ENCODE measurements at regions not wholly inside any gene's neighbourhood (a gene's known extent, or its start where the extent isn't known, plus 50 kb on each side); places are given as distances from the start of the nearest gene placed in this dataset.
"Not testable (repeated sequence)": the region's sequence is repeated elsewhere in the genome, so short reads cannot be mapped to it uniquely, and the experiment has no call there.

DNA sequence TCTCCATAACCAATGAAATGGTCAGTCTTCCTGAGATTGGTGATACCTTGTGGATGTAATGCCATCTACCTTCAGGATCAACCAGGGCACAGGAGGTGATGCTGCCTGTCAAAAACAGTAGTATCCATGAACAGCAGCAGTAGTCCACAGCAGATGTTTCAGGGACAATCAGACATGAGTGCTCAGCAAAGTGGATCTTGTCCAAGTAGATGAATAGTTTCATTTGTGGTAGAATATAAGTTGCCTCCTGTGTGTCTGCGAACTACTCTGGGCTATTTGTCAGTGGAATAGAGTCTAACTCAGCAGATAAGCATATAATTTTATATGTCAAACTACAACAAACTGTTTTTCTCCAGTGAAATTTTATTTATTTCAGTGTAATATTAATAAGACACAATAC, 1860.1 kb upstream of the ACO1 start:
- no peaks in the 10 kb centered on the region for H3K27me3 Mint-ChIP-seq
- CTCF ChIA-PET (ENCODE audit: partially characterized antibody): no interaction called here

DNA sequence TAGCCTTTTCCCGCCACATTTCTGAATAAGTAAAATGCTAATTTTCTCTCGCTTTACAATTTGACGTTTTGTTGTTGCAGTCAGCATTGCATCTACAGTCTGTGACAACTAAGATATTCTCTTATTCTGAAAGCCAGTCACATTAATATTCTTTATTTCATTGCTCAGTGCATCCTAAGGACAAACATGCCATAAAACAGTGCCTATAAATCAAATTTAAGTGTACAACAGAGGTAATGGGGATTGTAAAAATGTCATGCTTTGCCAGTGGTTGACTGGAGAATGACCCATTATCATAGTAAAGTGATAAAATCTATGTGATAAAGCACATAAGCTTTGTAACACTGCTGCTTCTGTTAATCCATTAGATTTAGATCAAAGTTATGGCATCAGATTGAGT, 1850.0 kb upstream of the ACO1 start:
- no peaks in the 10 kb centered on the region for H3K36me3 ChIP-seq (ENCODE audit: insufficient read depth, low read length)
- H3K4me3 ChIP-seq (ENCODE audit: low read length in 2 of 2): no peak overlapping the region
- peaks cover 0 to 21% (median 6%) of the 10 kb centered on the region in 8 donors for H3K9me3 Mint-ChIP-seq
- H3K4me1 ChIP-seq (ENCODE audit: insufficient read depth, low read length): no peaks in the 10 kb centered on the region
- ChIA-PET POLR2A (ENCODE audit: partially characterized antibody) (no interaction called here), CTCF (ENCODE audit: partially characterized antibody) (no interaction called here)
- no peak for DNase-seq
- no peak overlapping the region for H3K27ac Mint-ChIP-seq
- H3K27me3 Mint-ChIP-seq: no peaks in the 10 kb centered on the region
- H3K4me3 Mint-ChIP-seq: no peak overlapping the region
- H3K4me1 Mint-ChIP-seq: no peaks in the 10 kb centered on the region
- H3K36me3 Mint-ChIP-seq: no peaks in the 10 kb centered on the region
- no peaks in the 10 kb centered on the region for H3K27me3 ChIP-seq (ENCODE audit: insufficient read depth, low read length)
- H3K9me3 ChIP-seq (ENCODE audit: control insufficient read depth in 1 of 2, low read length in 2 of 2): no peaks in the 10 kb centered on the region
- H3K27ac ChIP-seq (ENCODE audit: low read depth, low read length): no peak overlapping the region
- intact Hi-C loops (cut with micrococcal nuclease): no loop called here

More for the DNA sequence above, 1860.1 kb upstream of the ACO1 start:
- Histone ChIP-seq H3K4me1 (ENCODE audit: insufficient read depth, low read length) (no peaks in the 10 kb centered on the region), H3K4me3 (ENCODE audit: low read length in 2 of 2) (no peak overlapping the region), H3K27ac (ENCODE audit: low read depth, low read length) (no peak overlapping the region), H3K36me3 (ENCODE audit: insufficient read depth, low read length) (no peaks in the 10 kb centered on the region), H3K9me3 (ENCODE audit: control insufficient read depth in 1 of 2, low read length in 2 of 2) (no peaks in the 10 kb centered on the region), H3K27me3 (ENCODE audit: insufficient read depth, low read length) (no peaks in the 10 kb centered on the region)
- POLR2A ChIA-PET (ENCODE audit: partially characterized antibody): no interaction called here
- Mint-ChIP-seq H3K9me3 (peaks cover 0 to 5% (median 0%) of the 10 kb centered on the region in 8 donors), H3K4me1 (no peaks in the 10 kb centered on the region), H3K36me3 (no peaks in the 10 kb centered on the region), H3K27ac (no peak overlapping the region), H3K4me3 (no peak overlapping the region)
- intact Hi-C loops (cut with micrococcal nuclease): no loop called here
- no peak for DNase-seq

DNA sequence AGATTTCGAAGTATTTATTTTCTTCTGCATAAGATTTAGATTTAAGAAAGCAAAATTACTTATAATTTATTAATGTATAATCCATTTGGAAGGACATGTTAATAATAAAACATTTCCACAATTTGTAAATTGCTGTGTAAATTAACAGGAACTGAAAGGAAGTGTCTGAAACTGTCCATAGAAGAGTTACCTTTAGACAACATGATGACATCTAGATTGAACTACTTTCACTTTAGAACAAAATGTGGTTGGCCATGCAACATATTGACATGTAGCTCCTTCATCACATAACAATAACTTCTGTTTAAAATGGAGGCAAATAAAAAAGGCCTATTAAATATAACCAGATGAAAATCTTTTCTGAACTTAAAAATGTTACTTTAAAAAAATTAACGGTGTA, 1849.5 kb upstream of the ACO1 start:
- no peak overlapping the region for H3K27ac Mint-ChIP-seq
- H3K27ac ChIP-seq (ENCODE audit: low read depth, low read length): no peak overlapping the region
- CTCF ChIA-PET (ENCODE audit: partially characterized antibody): no interaction called here
- no peaks in the 10 kb centered on the region for H3K4me1 Mint-ChIP-seq
- no peak overlapping the region for H3K4me3 Mint-ChIP-seq
- intact Hi-C loops (cut with micrococcal nuclease): no loop called here
- POLR2A ChIA-PET (ENCODE audit: partially characterized antibody): no interaction called here
- H3K27me3 ChIP-seq (ENCODE audit: insufficient read depth, low read length): no peaks in the 10 kb centered on the region
- no peaks in the 10 kb centered on the region for H3K9me3 ChIP-seq (ENCODE audit: control insufficient read depth in 1 of 2, low read length in 2 of 2)
- peaks cover 0 to 21% (median 6%) of the 10 kb centered on the region in 8 donors for H3K9me3 Mint-ChIP-seq
- H3K36me3 ChIP-seq (ENCODE audit: insufficient read depth, low read length): no peaks in the 10 kb centered on the region
- no peaks in the 10 kb centered on the region for H3K27me3 Mint-ChIP-seq
- H3K36me3 Mint-ChIP-seq: no peaks in the 10 kb centered on the region
- no peak for DNase-seq
- H3K4me1 ChIP-seq (ENCODE audit: insufficient read depth, low read length): no peaks in the 10 kb centered on the region
- no peak overlapping the region for H3K4me3 ChIP-seq (ENCODE audit: low read length in 2 of 2)

DNA sequence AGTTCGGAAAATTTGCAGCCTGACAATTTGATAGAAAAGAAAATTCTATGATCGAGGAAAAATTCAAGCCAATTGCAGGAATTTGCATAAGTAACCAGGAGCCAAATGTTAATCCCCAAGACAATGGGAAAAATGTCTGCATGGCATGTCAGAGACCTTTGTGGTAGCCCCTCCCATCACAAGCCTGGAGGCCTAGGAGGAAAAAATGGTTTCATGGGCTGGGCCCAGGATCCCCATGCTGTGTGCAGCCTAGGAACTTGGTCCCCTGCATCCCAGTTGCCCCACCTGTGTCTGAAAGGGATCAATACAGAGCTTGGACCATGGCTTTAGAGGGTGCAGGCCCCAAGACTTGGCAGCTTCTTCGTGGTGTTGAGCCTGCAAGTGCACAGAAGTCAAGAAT, 1847.9 kb upstream of the ACO1 start:
- ChIA-PET CTCF (ENCODE audit: partially characterized antibody) (no interaction called here), POLR2A (ENCODE audit: partially characterized antibody) (no interaction called here)
- Histone ChIP-seq H3K27me3 (ENCODE audit: insufficient read depth, low read length) (no peaks in the 10 kb centered on the region), H3K36me3 (ENCODE audit: insufficient read depth, low read length) (no peaks in the 10 kb centered on the region), H3K4me3 (ENCODE audit: low read length in 2 of 2) (no peak overlapping the region), H3K4me1 (ENCODE audit: insufficient read depth, low read length) (no peaks in the 10 kb centered on the region), H3K27ac (ENCODE audit: low read depth, low read length) (no peak overlapping the region), H3K9me3 (ENCODE audit: control insufficient read depth in 1 of 2, low read length in 2 of 2) (no peaks in the 10 kb centered on the region)
- Mint-ChIP-seq H3K27ac (no peak overlapping the region), H3K4me1 (no peaks in the 10 kb centered on the region), H3K9me3 (peaks cover 0 to 15% (median 6%) of the 10 kb centered on the region in 8 donors), H3K36me3 (no peaks in the 10 kb centered on the region), H3K27me3 (no peaks in the 10 kb centered on the region), H3K4me3 (no peak overlapping the region)
- intact Hi-C loops (cut with micrococcal nuclease): no loop called here
- no peak for DNase-seq

DNA sequence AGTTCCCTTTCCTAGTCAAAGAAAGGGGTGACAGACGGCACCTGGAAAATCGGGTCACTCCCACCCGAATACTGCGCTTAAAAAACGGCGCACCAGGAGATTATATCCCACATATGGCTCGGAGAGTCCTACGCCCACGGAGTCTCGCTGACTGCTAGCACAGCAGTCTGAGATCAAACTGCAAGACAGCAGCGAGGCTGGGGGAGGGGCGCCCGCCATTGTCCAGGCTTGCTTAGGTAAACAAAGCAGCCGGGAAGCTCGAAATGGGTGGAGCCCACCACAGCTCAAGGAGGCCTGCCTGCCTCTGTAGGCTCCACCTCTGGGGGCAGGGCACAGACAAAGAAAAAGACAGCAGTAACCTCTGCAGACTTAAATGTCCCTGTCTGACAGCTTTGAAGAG, 1844.7 kb upstream of the ACO1 start:
- H3K27me3 ChIP-seq (ENCODE audit: insufficient read depth, low read length); H3K27ac ChIP-seq (ENCODE audit: low read depth, low read length); H3K27me3 Mint-ChIP-seq; H3K27ac Mint-ChIP-seq; H3K4me1 ChIP-seq (ENCODE audit: insufficient read depth, low read length); H3K4me1 Mint-ChIP-seq; H3K4me3 ChIP-seq (ENCODE audit: low read length in 2 of 2); intact Hi-C loops (cut with micrococcal nuclease); CTCF ChIA-PET (ENCODE audit: partially characterized antibody); H3K4me3 Mint-ChIP-seq; H3K36me3 ChIP-seq (ENCODE audit: insufficient read depth, low read length); H3K36me3 Mint-ChIP-seq; POLR2A ChIA-PET (ENCODE audit: partially characterized antibody); H3K9me3 ChIP-seq (ENCODE audit: control insufficient read depth in 1 of 2, low read length in 2 of 2); DNase-seq: not testable (repeated sequence)
- H3K9me3 Mint-ChIP-seq: peaks cover 0 to 14% (median 6%) of the 10 kb centered on the region in 8 donors

DNA sequence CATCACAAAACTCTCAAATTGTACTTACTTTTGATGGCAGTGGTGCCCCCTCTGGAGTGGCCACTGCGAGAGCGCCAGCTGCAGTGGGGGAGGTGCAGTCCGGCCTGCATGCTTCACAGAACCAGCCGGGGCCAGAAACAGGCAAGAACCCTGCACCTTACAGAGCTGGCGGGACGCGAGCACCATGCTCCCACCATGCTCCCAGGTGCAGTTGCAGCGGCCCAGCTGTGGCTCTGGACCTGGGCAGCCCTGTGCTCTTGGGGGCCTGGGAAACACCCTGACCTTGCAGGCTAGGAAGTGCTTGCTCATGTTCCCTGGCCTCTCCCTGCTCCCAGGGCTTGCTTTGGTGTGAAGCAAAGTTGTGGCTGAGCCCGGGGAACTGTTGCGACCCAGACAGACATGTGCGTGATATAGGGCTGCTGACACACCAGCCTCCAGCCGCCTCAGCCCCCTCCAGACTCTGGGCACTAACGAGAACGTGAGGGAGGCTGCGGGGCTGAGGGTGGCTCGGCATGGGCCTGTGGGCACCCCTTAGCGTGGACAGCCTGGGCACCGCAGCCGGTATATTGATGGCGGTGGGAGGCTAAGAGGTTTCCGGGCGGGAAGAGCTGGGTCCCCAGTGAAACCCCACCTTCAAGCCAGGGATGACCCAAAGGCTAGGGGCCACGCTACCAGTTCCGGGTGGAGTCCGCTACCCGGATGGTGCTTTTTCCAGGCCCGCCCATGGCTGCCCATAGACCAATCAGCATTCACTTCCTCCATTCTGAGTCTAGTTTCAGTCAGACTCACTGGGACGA, 1809.9 kb upstream of the ACO1 start:
- Histone ChIP-seq H3K4me1 (ENCODE audit: insufficient read depth, low read length) (no peaks in the 10 kb centered on the region), H3K4me3 (ENCODE audit: low read length in 2 of 2) (no peak overlapping the region), H3K27me3 (ENCODE audit: insufficient read depth, low read length) (no peaks in the 10 kb centered on the region), H3K27ac (ENCODE audit: low read depth, low read length) (no peak overlapping the region), H3K36me3 (ENCODE audit: insufficient read depth, low read length) (no peaks in the 10 kb centered on the region), H3K9me3 (ENCODE audit: control insufficient read depth in 1 of 2, low read length in 2 of 2) (no peaks in the 10 kb centered on the region)
- DNase-seq: no peak
- Mint-ChIP-seq H3K27ac (no peak overlapping the region), H3K27me3 (no peaks in the 10 kb centered on the region), H3K9me3 (peaks cover 0 to 9% (median 1%) of the 10 kb centered on the region in 8 donors), H3K4me3 (no peak overlapping the region), H3K4me1 (no peaks in the 10 kb centered on the region), H3K36me3 (no peaks in the 10 kb centered on the region)
- CTCF ChIA-PET (ENCODE audit: partially characterized antibody): no interaction called here
- POLR2A ChIA-PET (ENCODE audit: partially characterized antibody): no interaction called here
- intact Hi-C loops (cut with micrococcal nuclease): no loop called here

DNA sequence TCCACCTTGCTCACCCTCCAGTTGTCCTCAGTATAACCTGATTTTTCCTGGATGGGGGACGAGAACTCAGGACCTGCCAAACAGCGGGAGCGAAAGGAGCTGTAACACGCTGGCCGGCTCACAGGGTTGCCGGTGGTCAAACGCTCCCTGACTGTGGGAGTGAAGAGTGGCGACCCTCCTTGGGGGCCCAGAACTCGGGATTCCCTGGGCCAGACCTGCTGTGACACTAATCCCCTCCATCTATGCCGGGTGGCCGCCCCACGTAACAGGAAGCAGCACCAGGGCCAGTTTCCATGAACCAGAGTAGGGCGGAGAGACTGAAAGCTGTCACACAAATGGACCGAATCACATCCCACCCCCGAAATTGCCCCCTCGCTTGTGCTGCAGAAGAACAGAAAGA, 1809.2 kb upstream of the ACO1 start:
- H3K9me3 ChIP-seq (ENCODE audit: control insufficient read depth in 1 of 2, low read length in 2 of 2): no peaks in the 10 kb centered on the region
- Mint-ChIP-seq H3K27ac (no peak overlapping the region), H3K36me3 (no peaks in the 10 kb centered on the region), H3K4me3 (no peak overlapping the region), H3K9me3 (peaks cover 0 to 8% (median 1%) of the 10 kb centered on the region in 8 donors), H3K27me3 (no peaks in the 10 kb centered on the region), H3K4me1 (no peaks in the 10 kb centered on the region)
- no peaks in the 10 kb centered on the region for H3K4me1 ChIP-seq (ENCODE audit: insufficient read depth, low read length)
- intact Hi-C loops (cut with micrococcal nuclease): no loop called here
- H3K27me3 ChIP-seq (ENCODE audit: insufficient read depth, low read length): no peaks in the 10 kb centered on the region
- ChIA-PET POLR2A (ENCODE audit: partially characterized antibody) (no interaction called here), CTCF (ENCODE audit: partially characterized antibody) (no interaction called here)
- no peaks in the 10 kb centered on the region for H3K36me3 ChIP-seq (ENCODE audit: insufficient read depth, low read length)
- DNase-seq: no peak
- H3K4me3 ChIP-seq (ENCODE audit: low read length in 2 of 2): no peak overlapping the region
- no peak overlapping the region for H3K27ac ChIP-seq (ENCODE audit: low read depth, low read length)

DNA sequence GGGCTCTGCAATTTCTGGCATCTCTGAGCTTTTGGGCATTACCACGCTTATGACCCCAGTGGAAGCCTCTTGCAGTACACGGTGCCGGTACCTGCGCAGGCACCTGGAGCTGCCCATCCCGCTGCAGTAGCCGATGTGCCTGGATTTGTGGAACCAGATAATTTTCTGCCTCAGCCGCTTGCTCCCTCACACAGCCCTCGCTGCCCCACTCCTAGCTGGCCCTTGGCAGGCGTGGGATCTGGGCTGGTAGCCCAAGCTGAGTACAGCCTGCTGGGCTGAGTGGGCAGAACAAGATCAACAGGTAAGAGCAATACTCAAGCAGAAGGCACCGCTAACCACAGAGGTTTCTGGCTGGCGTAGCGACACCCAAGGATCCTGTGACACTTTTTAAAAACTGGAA, 1808.8 kb upstream of the ACO1 start:
- Mint-ChIP-seq H3K9me3 (peaks cover 0 to 5% (median 1%) of the 10 kb centered on the region in 8 donors), H3K36me3 (no peaks in the 10 kb centered on the region), H3K27ac (no peak overlapping the region), H3K4me3 (no peak overlapping the region), H3K4me1 (no peaks in the 10 kb centered on the region), H3K27me3 (no peaks in the 10 kb centered on the region)
- Histone ChIP-seq H3K36me3 (ENCODE audit: insufficient read depth, low read length) (no peaks in the 10 kb centered on the region), H3K9me3 (ENCODE audit: control insufficient read depth in 1 of 2, low read length in 2 of 2) (no peaks in the 10 kb centered on the region), H3K4me3 (ENCODE audit: low read length in 2 of 2) (no peak overlapping the region), H3K27ac (ENCODE audit: low read depth, low read length) (no peak overlapping the region), H3K4me1 (ENCODE audit: insufficient read depth, low read length) (no peaks in the 10 kb centered on the region), H3K27me3 (ENCODE audit: insufficient read depth, low read length) (no peaks in the 10 kb centered on the region)
- intact Hi-C loops (cut with micrococcal nuclease): no loop called here
- ChIA-PET POLR2A (ENCODE audit: partially characterized antibody) (no interaction called here), CTCF (ENCODE audit: partially characterized antibody) (no interaction called here)
- no peak for DNase-seq

All from CD4-positive, alpha-beta memory T cell (primary cell).